NCI-H2081 (cell line): ENCODE measurements at regions not wholly inside any gene's neighbourhood (a gene's known extent, or its start where the extent isn't known, plus 50 kb on each side); places are given as distances from the start of the nearest gene placed in this dataset.

Experiments
- DNase-seq, 2 experiments: peaks; one replicate each; lab custom pipeline; 2025; lab: John Stamatoyannopoulos, UW

GRCh38 chr3:188097791-188098190 is 56.2 kb upstream of the LPP start:
- DNase-seq = no peak

GRCh38 chr3:188099907-188100306 is 54.0 kb upstream of the LPP start:
- DNase-seq = no peak

GRCh38 chr3:188102861-188103547 is 51.0 kb upstream of the LPP start:
- DNase-seq = no peak

- DNase-seq = no peak
Observed at GRCh38 chr3:188104050-188104449, 49.9 kb upstream of the LPP start.
